H9 (cell line): ENCODE measurements at regions not wholly inside any gene's neighbourhood (a gene's known extent, or its start where the extent isn't known, plus 50 kb on each side); places are given as distances from the start of the nearest gene placed in this dataset.

Experiments used
- DNase-seq: peaks from one replicate; pipeline ENCODE4 v3.0.0-alpha.2; 2017
- H2AFZ ChIP-seq: one replicate; pipeline ENCODE4 v1.6.1; 2013; ENCODE audit warnings: mild to moderate bottlenecking, low read length, control low read depth, moderate library complexity
- H2AK5ac ChIP-seq: 2 replicates; pipeline ENCODE4 v1.6.1; 2013; ENCODE audit warnings: low read length, control low read depth, mixed read lengths; ENCODE audit not compliant: insufficient read length
- H2BK120ac ChIP-seq: one replicate; pipeline ENCODE4 v1.6.1; 2013; ENCODE audit warnings: low read depth, mild to moderate bottlenecking, low read length, control low read depth, inconsistent platforms; ENCODE audit not compliant: poor library complexity, severe bottlenecking
- H2BK12ac ChIP-seq: 2 replicates; pipeline ENCODE4 v1.6.1; 2013; ENCODE audit warnings: low read length, control low read depth, mixed read lengths, low read depth; ENCODE audit not compliant: insufficient read length
- H2BK15ac ChIP-seq: 2 replicates; pipeline ENCODE4 v1.6.1; 2013; ENCODE audit warnings: low read depth, low read length, control low read depth
- H2BK20ac ChIP-seq: one replicate; pipeline ENCODE4 v1.6.1; 2013; ENCODE audit warnings: low read depth, mild to moderate bottlenecking, low read length, control low read depth, inconsistent platforms; ENCODE audit not compliant: poor library complexity, severe bottlenecking
- H2BK5ac ChIP-seq: 2 replicates; pipeline ENCODE4 v1.6.1; 2013; ENCODE audit warnings: low read length, control low read depth, mixed read lengths; ENCODE audit not compliant: insufficient read length
- H3K14ac ChIP-seq: 2 replicates; pipeline ENCODE4 v1.6.1; 2013; ENCODE audit warnings: low read length, control low read depth; ENCODE audit not compliant: insufficient read depth
- H3K18ac ChIP-seq: 2 replicates; pipeline ENCODE4 v1.6.1; 2013; ENCODE audit warnings: low read depth, mild to moderate bottlenecking, mixed read lengths, low read length, control low read depth; ENCODE audit not compliant: insufficient read length
- H3K23ac ChIP-seq: 2 replicates; pipeline ENCODE4 v1.6.1; 2013; ENCODE audit warnings: low read length, control low read depth, mixed read lengths, low read depth; ENCODE audit not compliant: insufficient read length
- H3K23me2 ChIP-seq: 2 replicates; pipeline ENCODE4 v1.6.1; 2013; ENCODE audit warnings: low read depth, mild to moderate bottlenecking, mixed read lengths, low read length, control low read depth; ENCODE audit not compliant: insufficient read length, poor library complexity, severe bottlenecking
- H3K27ac ChIP-seq: 2 replicates; pipeline ENCODE4 v1.5.1; 2013; ENCODE audit warnings: low read length, control low read depth, mixed read lengths, low read depth; ENCODE audit not compliant: insufficient read length
- H3K27me3 ChIP-seq: 2 replicates; pipeline ENCODE4 v1.6.1; 2013; ENCODE audit warnings: low read length, control low read depth, inconsistent platforms; ENCODE audit not compliant: insufficient read depth
- H3K4ac ChIP-seq: 2 replicates; pipeline ENCODE4 v1.6.1; 2013; ENCODE audit warnings: low read depth, mild to moderate bottlenecking, control low read depth, inconsistent platforms, low read length, moderate library complexity
- H3K4me1 ChIP-seq: 2 replicates; pipeline ENCODE4 v1.6.1; 2013; ENCODE audit warnings: low read length, control low read depth, inconsistent platforms; ENCODE audit not compliant: insufficient read depth
- H3K4me2 ChIP-seq: 2 replicates; pipeline ENCODE4 v1.6.1; 2013; ENCODE audit warnings: low read length, control low read depth, mixed read lengths; ENCODE audit not compliant: insufficient read length, insufficient read depth
- H3K56ac ChIP-seq: 2 replicates; pipeline ENCODE4 v1.6.1; 2013; ENCODE audit warnings: low read depth, mild to moderate bottlenecking, mixed read lengths, low read length, control low read depth; ENCODE audit not compliant: insufficient read length
- H3K79me1 ChIP-seq: 2 replicates; pipeline ENCODE4 v1.6.1; 2013; ENCODE audit warnings: low read depth, mild to moderate bottlenecking, moderate library complexity, low read length, control low read depth, inconsistent platforms; ENCODE audit not compliant: insufficient read depth, poor library complexity, severe bottlenecking
- H3K79me2 ChIP-seq: 2 replicates; pipeline ENCODE4 v1.6.1; 2013; ENCODE audit warnings: low read length, control low read depth, inconsistent platforms; ENCODE audit not compliant: insufficient read depth
- H3K9ac ChIP-seq: 2 replicates; pipeline ENCODE4 v1.6.1; 2013; ENCODE audit warnings: low read length, control low read depth, mixed read lengths; ENCODE audit not compliant: insufficient read length; ENCODE audit errors: extremely low read depth
- H3K9me3 ChIP-seq: one replicate; pipeline ENCODE4 v1.6.1; 2013; ENCODE audit warnings: low read depth, low read length, inconsistent platforms; ENCODE audit not compliant: control insufficient read depth
- H3T11ph ChIP-seq: one replicate; pipeline ENCODE4 v1.6.1; 2013; ENCODE audit warnings: mild to moderate bottlenecking, low read length, control low read depth, inconsistent platforms
- H4K20me1 ChIP-seq: one replicate; pipeline ENCODE4 v1.6.1; 2013; ENCODE audit not compliant: control insufficient read depth, insufficient read length, insufficient read depth
- H4K5ac ChIP-seq: 2 replicates; pipeline ENCODE4 v1.6.1; 2013; ENCODE audit warnings: low read depth, mild to moderate bottlenecking, mixed read lengths, low read length, control low read depth; ENCODE audit not compliant: insufficient read length
- H4K8ac ChIP-seq: replicated peaks from 2 replicates; pipeline ENCODE4 v1.6.1; 2013; ENCODE audit warnings: low read length, control low read depth, mixed read lengths, low read depth; ENCODE audit not compliant: insufficient read length
- H4K91ac ChIP-seq: 2 replicates; pipeline ENCODE4 v1.6.1; 2013; ENCODE audit warnings: low read depth, mild to moderate bottlenecking, moderate library complexity, mixed read lengths, low read length, control low read depth; ENCODE audit not compliant: insufficient read length
- H3K27ac Mint-ChIP-seq, 3 experiments: 2 replicates in 2 of 3; 3 replicates in 1 of 3; pipeline ENCODE4 v1.8.0; 2020 to 2021; ENCODE audit warnings: mixed read lengths in 3 of 3, mild to moderate bottlenecking in 1 of 3, moderate library complexity in 1 of 3
- H3K27me3 Mint-ChIP-seq: 2 replicates; pipeline ENCODE4 v1.8.0; 2021; ENCODE audit warnings: low read depth, mild to moderate bottlenecking, moderate library complexity, mixed read lengths
- H3K36me3 Mint-ChIP-seq, 3 experiments: 2 replicates in 2 of 3; 3 replicates in 1 of 3; pipeline ENCODE4 v1.8.0; 2020 to 2021; ENCODE audit warnings: low read depth in 3 of 3, mixed read lengths in 3 of 3; ENCODE audit not compliant: insufficient read depth in 1 of 3
- H3K4me1 Mint-ChIP-seq, 2 experiments: 2 replicates each; pipeline ENCODE4 v1.8.0; 2020; ENCODE audit warnings: mixed read lengths in 2 of 2
- H3K4me3 Mint-ChIP-seq, 2 experiments: 2 replicates in 1 of 2; 3 replicates in 1 of 2; pipeline ENCODE4 v1.8.0; 2020 to 2021; ENCODE audit warnings: mild to moderate bottlenecking in 2 of 2, mixed read lengths in 2 of 2, moderate library complexity in 1 of 2
- H3K9me3 Mint-ChIP-seq, 2 experiments: 2 replicates in 1 of 2; 3 replicates in 1 of 2; pipeline ENCODE4 v1.8.0; 2020; ENCODE audit warnings: mild to moderate bottlenecking in 2 of 2, mixed read lengths in 2 of 2, moderate library complexity in 1 of 2
- WGBS: extraction: QIAGEN DNeasy Blood & Tissue Kit; methylation state at CpG from one replicate; pipeline ENCODE4 v1.1.7; 2013; ENCODE audit warnings: missing lambda C conversion rate, low lambda C conversion rate, mixed read lengths; ENCODE audit not compliant: insufficient read length; ENCODE audit errors: extremely low coverage; 5-methylcytosine and 5-hydroxymethylcytosine counted together
- TF ChIP-seq, protein P1 (sequence below): fragments of 200-600 bp; sonication (generic); conservative IDR thresholded peaks from 3 replicates; pipeline ENCODE4 v1.8.0; 2021; ENCODE audit warnings: antibody characterized with exemption, mild to moderate bottlenecking

DNA sequence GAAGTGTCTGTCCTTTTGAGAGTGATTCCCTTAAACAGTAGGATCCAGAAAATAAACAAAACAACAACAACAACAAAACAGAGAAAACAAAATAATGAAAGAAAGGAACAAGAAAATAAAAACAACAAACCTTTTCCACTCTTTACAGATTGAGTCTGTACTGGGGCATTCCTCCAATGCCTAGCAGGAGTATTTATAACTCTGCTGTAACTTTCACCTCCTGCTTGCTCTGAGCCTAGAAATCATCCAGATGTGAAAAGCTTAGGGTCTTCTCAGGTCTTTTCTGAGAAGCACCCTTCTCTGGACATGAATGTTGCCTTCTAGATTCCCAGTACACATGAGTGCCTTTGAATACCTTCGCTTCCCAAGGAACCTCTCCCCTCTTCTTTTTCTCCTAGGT lies 1239.4 kb downstream of the CNTNAP5 start:
- no peak for DNase-seq
- no peak overlapping the region for H2AFZ ChIP-seq
- H3K23ac ChIP-seq: no peak overlapping the region
- Mint-ChIP-seq H3K36me3 (no peaks in the 10 kb centered on the region; a peak in 1 of 7 replicates), H3K4me3 (no peak overlapping the region), H3K27me3 (no peaks in the 10 kb centered on the region), H3K27ac (no peak overlapping the region), H3K9me3 (no peaks in the 10 kb centered on the region; a peak in 2 of 5 replicates), H3K4me1 (peaks cover 16 to 23% of the 10 kb centered on the region in 2 experiments)
- no peaks in the 10 kb centered on the region for H3K23me2 ChIP-seq
- H3K9ac ChIP-seq: no peak overlapping the region
- WGBS: no CpG with 5 or more reads among the region's 1 CpG
- H3K79me1 ChIP-seq: no peaks in the 10 kb centered on the region
- no peak overlapping the region for H2BK120ac ChIP-seq
- H3K4me1 ChIP-seq: no peaks in the 10 kb centered on the region
- no peaks in the 10 kb centered on the region for H3K79me2 ChIP-seq
- H4K8ac ChIP-seq: no peak overlapping the region
- no peaks in the 10 kb centered on the region for H4K20me1 ChIP-seq
- H2AK5ac ChIP-seq: no peak overlapping the region
- H3K27ac ChIP-seq: no peak overlapping the region
- H4K5ac ChIP-seq: no peak overlapping the region
- no peak overlapping the region for H3K4me2 ChIP-seq
- no peak overlapping the region for H2BK5ac ChIP-seq
- H4K91ac ChIP-seq: no peak overlapping the region
- no peaks in the 10 kb centered on the region for H3K9me3 ChIP-seq
- H3T11ph ChIP-seq: no peak overlapping the region
- H2BK12ac ChIP-seq: no peak overlapping the region
- H2BK20ac ChIP-seq: no peak overlapping the region
- no peaks in the 10 kb centered on the region for H3K27me3 ChIP-seq
- no peak overlapping the region for H3K14ac ChIP-seq
- no peak overlapping the region for H3K4ac ChIP-seq
- no peak overlapping the region for H3K56ac ChIP-seq
- H2BK15ac ChIP-seq: no peak overlapping the region
- H3K18ac ChIP-seq: no peak overlapping the region
- TF ChIP-seq, protein P1, sequence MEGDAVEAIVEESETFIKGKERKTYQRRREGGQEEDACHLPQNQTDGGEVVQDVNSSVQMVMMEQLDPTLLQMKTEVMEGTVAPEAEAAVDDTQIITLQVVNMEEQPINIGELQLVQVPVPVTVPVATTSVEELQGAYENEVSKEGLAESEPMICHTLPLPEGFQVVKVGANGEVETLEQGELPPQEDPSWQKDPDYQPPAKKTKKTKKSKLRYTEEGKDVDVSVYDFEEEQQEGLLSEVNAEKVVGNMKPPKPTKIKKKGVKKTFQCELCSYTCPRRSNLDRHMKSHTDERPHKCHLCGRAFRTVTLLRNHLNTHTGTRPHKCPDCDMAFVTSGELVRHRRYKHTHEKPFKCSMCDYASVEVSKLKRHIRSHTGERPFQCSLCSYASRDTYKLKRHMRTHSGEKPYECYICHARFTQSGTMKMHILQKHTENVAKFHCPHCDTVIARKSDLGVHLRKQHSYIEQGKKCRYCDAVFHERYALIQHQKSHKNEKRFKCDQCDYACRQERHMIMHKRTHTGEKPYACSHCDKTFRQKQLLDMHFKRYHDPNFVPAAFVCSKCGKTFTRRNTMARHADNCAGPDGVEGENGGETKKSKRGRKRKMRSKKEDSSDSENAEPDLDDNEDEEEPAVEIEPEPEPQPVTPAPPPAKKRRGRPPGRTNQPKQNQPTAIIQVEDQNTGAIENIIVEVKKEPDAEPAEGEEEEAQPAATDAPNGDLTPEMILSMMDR: no peak
